GM23338 (cell line): ENCODE measurements at regions not wholly inside any gene's neighbourhood (a gene's known extent, or its start where the extent isn't known, plus 50 kb on each side); places are given as distances from the start of the nearest gene placed in this dataset.

Experiments used
- CREB1 ChIP-seq: fragments of 250-450 bp; sonication (Bioruptor Pico); IDR thresholded peaks from 2 replicates; pipeline ENCODE4 v1.5.0; 2020; ENCODE audit warnings: low read depth, mild to moderate bottlenecking, moderate library complexity
- CTCF ChIP-seq, 2 experiments: fragments of 200-600 bp in 1 of 2; sonication (generic) in 1 of 2; conservative IDR thresholded peaks; 2 replicates each; pipeline versions ENCODE4 v1.5.1 to v1.6.1; 2016 to 2017; ENCODE audit warnings: antibody characterized with exemption in 2 of 2, low read depth in 2 of 2, mild to moderate bottlenecking in 2 of 2, moderate library complexity in 1 of 2
- ETS1 ChIP-seq: IDR thresholded peaks from 2 replicates; pipeline ENCODE4 v1.6.1; 2016; ENCODE audit warnings: antibody characterized with exemption
- EZH2 ChIP-seq: fragments of 200-600 bp; sonication (generic); IDR thresholded peaks from one replicate; pipeline ENCODE4 v1.8.0; 2017; ENCODE audit warnings: antibody characterized with exemption, mild to moderate bottlenecking, low read depth; ENCODE audit not compliant: unreplicated experiment
- EZH2phosphoT487 ChIP-seq: fragments of 200-600 bp; sonication (generic); IDR thresholded peaks from one replicate; pipeline ENCODE4 v1.8.1; 2018; ENCODE audit warnings: antibody characterized with exemption; ENCODE audit not compliant: unreplicated experiment
- JUNB ChIP-seq: IDR thresholded peaks from one replicate; pipeline ENCODE4 v1.6.1; 2016; ENCODE audit warnings: antibody characterized with exemption; ENCODE audit not compliant: unreplicated experiment
- NANOG ChIP-seq: IDR thresholded peaks from 2 replicates; pipeline ENCODE4 v1.6.1; 2016; ENCODE audit warnings: antibody characterized with exemption, borderline replicate concordance
- POLR2AphosphoS5 ChIP-seq: IDR thresholded peaks from 2 replicates; pipeline ENCODE4 v1.6.1; 2016; ENCODE audit warnings: antibody characterized with exemption, low read depth
- REST ChIP-seq: IDR thresholded peaks from one replicate; pipeline ENCODE4 v1.6.1; 2018; ENCODE audit warnings: antibody characterized with exemption; ENCODE audit not compliant: unreplicated experiment
- STAT1 ChIP-seq: IDR thresholded peaks from one replicate; pipeline ENCODE4 v1.6.1; 2016; ENCODE audit warnings: antibody characterized with exemption; ENCODE audit not compliant: unreplicated experiment
- ZNF114 ChIP-seq: fragments of 250-450 bp; sonication (Bioruptor Pico); IDR thresholded peaks from 2 replicates; pipeline ENCODE4 v1.5.0; 2020; ENCODE audit warnings: mild to moderate bottlenecking, moderate library complexity
- ZNF331 ChIP-seq: fragments of 250-450 bp; sonication (Bioruptor Pico); IDR thresholded peaks from 2 replicates; pipeline ENCODE4 v1.5.0; 2020; ENCODE audit warnings: low read depth, mild to moderate bottlenecking, moderate library complexity
- ZNF462 ChIP-seq: fragments of 250-450 bp; sonication (Bioruptor Pico); IDR thresholded peaks from 2 replicates; pipeline ENCODE4 v1.5.0; 2020; ENCODE audit warnings: mild to moderate bottlenecking, moderate library complexity

GRCh38 chr20:22801528-22801927 lies 217.2 kb upstream of the FOXA2 start:
- TF ChIP-seq CTCF (conservative IDR thresholded peaks at IDR 0.05; ENCODE audit: low read depth in 2 of 2), result no peak
- TF ChIP-seq JUNB, result no peak
- no peak for TF ChIP-seq EZH2
- TF ChIP-seq ZNF331 (CRISPR knock-in tag), result no peak
- no peak for TF ChIP-seq REST
- TF ChIP-seq POLR2AphosphoS5, result no peak
- no peak for TF ChIP-seq NANOG
- TF ChIP-seq CREB1, result no peak
- TF ChIP-seq EZH2phosphoT487, result no peak
- TF ChIP-seq ZNF114, result no peak
- TF ChIP-seq ETS1, result no peak
- no peak for TF ChIP-seq STAT1
- no peak for TF ChIP-seq ZNF462 (CRISPR knock-in tag)
